HCT116 (cell line): ENCODE measurements at regions not wholly inside any gene's neighbourhood (a gene's known extent, or its start where the extent isn't known, plus 50 kb on each side); places are given as distances from the start of the nearest gene placed in this dataset.

ENCODE experiments used
- ATAC-seq: fragments of 200-7000 bp; cut with Tn5 transposase; 2 replicates; pipeline ENCODE4 v1.9.1; 2020; ENCODE audit warnings: mild to moderate bottlenecking, moderate library complexity
- BruUV-seq: library from RNA; stranded (reverse); fragments of 400-500 nt; replicated peaks from 2 replicates; lab custom pipeline; 2021; lab: Mats Ljungman, UMichigan
- CTCF ChIA-PET: fragments of 300-600 bp; sonication (Branson Sonifier 250); formaldehyde crosslinking; loops from one replicate; lab custom pipeline; 2021; ENCODE audit warnings: antibody characterized with exemption; lab: Charles Lee
- POLR2A ChIA-PET: fragments of 300-600, 350-600 bp; sonication (Branson Sonifier 250); formaldehyde crosslinking; loops from one replicate; lab custom pipeline; 2021; ENCODE audit warnings: antibody characterized with exemption; lab: Charles Lee
- RAD21 ChIA-PET, 2 experiments: fragments of 300-600 bp; sonication (Branson Sonifier 250); formaldehyde crosslinking; loops; one replicate each; lab custom pipeline; 2023; ENCODE audit warnings: low total read pairs in 2 of 2; ENCODE audit not compliant: uncharacterized antibody in 2 of 2, unreplicated experiment in 2 of 2, low non-redundant PET in 1 of 2; lab: Charles Lee
- DNase-seq: peaks from one replicate; pipeline ENCODE4 v3.0.0-alpha.2; 2010; ENCODE audit warnings: low read depth, low spot score
- H2AFZ ChIP-seq: fragments of 200-600 bp; shearing (Covaris generic), sonication (generic); 2 replicates; pipeline ENCODE4 v1.6.1; 2017; ENCODE audit warnings: low read depth, mixed run types, mixed read lengths, antibody characterized with exemption, low read length; ENCODE audit not compliant: poor library complexity, severe bottlenecking
- H3K27ac ChIP-seq: 2 replicates; pipeline ENCODE4 v1.5.1; 2012; ENCODE audit warnings: low read depth, low read length
- H3K27me3 ChIP-seq: fragments of 200-600 bp; sonication (generic); 2 replicates; pipeline ENCODE4 v1.6.1; 2016; ENCODE audit warnings: mixed run types, low read length, mixed read lengths; ENCODE audit not compliant: insufficient read depth
- H3K36me3 ChIP-seq, 2 experiments: fragments of 200-500 bp in 1 of 2; fragments of 200-600 bp in 1 of 2; sonication (Bioruptor generic) in 1 of 2; sonication (generic) in 1 of 2; 2 replicates each; pipeline versions ENCODE4 v1.5.1 to v1.6.1; 2014 to 2016; ENCODE audit warnings: low read length in 2 of 2, inconsistent platforms in 1 of 2, mixed read lengths in 1 of 2, mixed run types in 1 of 2; ENCODE audit not compliant: insufficient read depth in 2 of 2, control insufficient read depth in 1 of 2
- H3K4me1 ChIP-seq, 2 experiments: fragments of 200-600 bp in 1 of 2; sonication (generic) in 1 of 2; 2 replicates each; pipeline versions ENCODE4 v1.5.1 to v1.6.1; 2012 to 2017; ENCODE audit warnings: low read length in 2 of 2, inconsistent platforms in 1 of 2, mild to moderate bottlenecking in 1 of 2, mixed read lengths in 1 of 2, mixed run types in 1 of 2, moderate library complexity in 1 of 2; ENCODE audit not compliant: insufficient read depth in 2 of 2, control insufficient read depth in 1 of 2
- H3K4me2 ChIP-seq: fragments of 200-600 bp; sonication (generic); 2 replicates; pipeline ENCODE4 v1.6.1; 2017; ENCODE audit warnings: mixed run types, low read length, mixed read lengths
- H3K4me3 ChIP-seq, 2 experiments: fragments of 200-600 bp in 1 of 2; sonication (generic) in 1 of 2; replicated peaks in 1 of 2; 2 replicates each; pipeline ENCODE4 v1.5.1; 2011 to 2016; ENCODE audit warnings: low read length in 2 of 2, control low read depth in 1 of 2, low read depth in 1 of 2, mild to moderate bottlenecking in 1 of 2, mixed read lengths in 1 of 2, mixed run types in 1 of 2
- H3K79me2 ChIP-seq: fragments of 200-600 bp; sonication (generic); 2 replicates; pipeline ENCODE4 v1.6.1; 2017; ENCODE audit warnings: mild to moderate bottlenecking, mixed run types, low read length, moderate library complexity, mixed read lengths; ENCODE audit not compliant: insufficient read depth
- H3K9ac ChIP-seq: fragments of 200-600 bp; sonication (generic); 2 replicates; pipeline ENCODE4 v1.6.1; 2016; ENCODE audit warnings: low read length, mixed read lengths
- H3K9me2 ChIP-seq: fragments of 200-600 bp; sonication (generic), shearing (Covaris generic); 2 replicates; pipeline ENCODE4 v1.6.1; 2017; ENCODE audit warnings: mixed run types, mild to moderate bottlenecking, moderate library complexity; ENCODE audit not compliant: insufficient read depth
- H3K9me3 ChIP-seq, 2 experiments: fragments of 200-500 bp in 1 of 2; fragments of 200-600 bp in 1 of 2; sonication (Bioruptor generic) in 1 of 2; sonication (generic) in 1 of 2; 2 replicates each; pipeline ENCODE4 v1.6.1; 2014 to 2017; ENCODE audit warnings: low read length in 2 of 2, mixed read lengths in 2 of 2, inconsistent platforms in 1 of 2, low read depth in 1 of 2, mild to moderate bottlenecking in 1 of 2, mixed run types in 1 of 2, moderate library complexity in 1 of 2; ENCODE audit not compliant: control insufficient read depth in 1 of 2, insufficient read depth in 1 of 2
- H4K20me1 ChIP-seq: fragments of 200-600 bp; sonication (generic), shearing (Covaris generic); 2 replicates; pipeline ENCODE4 v1.6.1; 2017; ENCODE audit warnings: mixed run types, mild to moderate bottlenecking, moderate library complexity; ENCODE audit not compliant: insufficient read depth
- CTCF ChIP-seq, 3 experiments: fragments of 200-600 bp in 1 of 3; sonication (generic) in 1 of 3; IDR thresholded peaks in 2 of 3; conservative IDR thresholded peaks in 1 of 3; 2 replicates each; pipeline ENCODE4 v1.5.1; 2012 to 2017; ENCODE audit warnings: low read depth in 2 of 3, low read length in 2 of 3, antibody characterized with exemption in 1 of 3, borderline replicate concordance in 1 of 3, control low read depth in 1 of 3, mild to moderate bottlenecking in 1 of 3, mixed read lengths in 1 of 3, mixed run types in 1 of 3, moderate library complexity in 1 of 3; ENCODE audit not compliant: insufficient read depth in 1 of 3
- EGR1 ChIP-seq: IDR thresholded peaks from 2 replicates; pipeline ENCODE4 v1.6.1; 2012; ENCODE audit warnings: low read depth
- ELF1 ChIP-seq: IDR thresholded peaks from 2 replicates; pipeline ENCODE4 v1.6.1; 2012; ENCODE audit warnings: low read depth, borderline replicate concordance
- FOSL1 ChIP-seq: IDR thresholded peaks from 2 replicates; pipeline ENCODE4 v1.6.1; 2012; ENCODE audit warnings: low read depth
- SIN3A ChIP-seq: IDR thresholded peaks from 2 replicates; pipeline ENCODE4 v1.6.1; 2012; ENCODE audit warnings: low read depth
- SP1 ChIP-seq: IDR thresholded peaks from 2 replicates; pipeline ENCODE4 v1.6.1; 2012; ENCODE audit warnings: low read depth
- SRF ChIP-seq: IDR thresholded peaks from 2 replicates; pipeline ENCODE4 v1.6.1; 2012; ENCODE audit warnings: low read depth
- TCF7L2 ChIP-seq: IDR thresholded peaks from 2 replicates; pipeline ENCODE4 v1.7.0; 2011; ENCODE audit warnings: borderline replicate concordance, inconsistent platforms; ENCODE audit not compliant: insufficient read depth, insufficient read length; ENCODE audit errors: extremely low read depth
- YY1 ChIP-seq: IDR thresholded peaks from 2 replicates; pipeline ENCODE4 v1.6.1; 2011; ENCODE audit warnings: low read length, low read depth, moderate library complexity, mild to moderate bottlenecking; ENCODE audit not compliant: insufficient replicate concordance; ENCODE audit errors: extremely low read depth
- ZBTB33 ChIP-seq: IDR thresholded peaks from 2 replicates; pipeline ENCODE4 v1.6.1; 2011; ENCODE audit warnings: mild to moderate bottlenecking, low read length, moderate library complexity; ENCODE audit not compliant: insufficient replicate concordance; ENCODE audit errors: extremely low read depth
- ZFX ChIP-seq: fragments of 450-650 bp; IDR thresholded peaks from 2 replicates; pipeline ENCODE4 v1.6.1; 2017
- ZNF274 ChIP-seq: fragments of 200-500 bp; sonication (Bioruptor generic); IDR thresholded peaks from 2 replicates; pipeline ENCODE4 v1.6.1; 2014; ENCODE audit warnings: mild to moderate bottlenecking, low read depth, low read length, inconsistent platforms
- intact Hi-C: fragments of 100-400 bp; cut with micrococcal nuclease; formaldehyde crosslinking; loops from 2 replicates; pipeline ENCODE4 v1.10.0; 2022
- TF ChIP-seq, protein P1 (sequence below): IDR thresholded peaks from 2 replicates; pipeline ENCODE4 v1.6.1; 2012
- TF ChIP-seq, protein P2 (sequence below): IDR thresholded peaks from 2 replicates; pipeline ENCODE4 v1.6.1; 2012; ENCODE audit warnings: low read depth

- TF ChIP-seq ZBTB33 = no peak
- TF ChIP-seq FOSL1 = no peak
- TF ChIP-seq SP1 = no peak
- TF ChIP-seq ZNF274 = no peak
- no peak for TF ChIP-seq SRF
- no peak for TF ChIP-seq CTCF (IDR thresholded peaks at IDR 0.05 in 2 of 3, conservative IDR thresholded peaks at IDR 0.05 in 1 of 3; ENCODE audit: borderline replicate concordance in 1 of 3, insufficient read depth in 1 of 3, low read depth in 2 of 3, low read length in 2 of 3)
Observed at GRCh38 chr1:98056781-98057180, 135.9 kb upstream of the DPYD start (continued).

DNA sequence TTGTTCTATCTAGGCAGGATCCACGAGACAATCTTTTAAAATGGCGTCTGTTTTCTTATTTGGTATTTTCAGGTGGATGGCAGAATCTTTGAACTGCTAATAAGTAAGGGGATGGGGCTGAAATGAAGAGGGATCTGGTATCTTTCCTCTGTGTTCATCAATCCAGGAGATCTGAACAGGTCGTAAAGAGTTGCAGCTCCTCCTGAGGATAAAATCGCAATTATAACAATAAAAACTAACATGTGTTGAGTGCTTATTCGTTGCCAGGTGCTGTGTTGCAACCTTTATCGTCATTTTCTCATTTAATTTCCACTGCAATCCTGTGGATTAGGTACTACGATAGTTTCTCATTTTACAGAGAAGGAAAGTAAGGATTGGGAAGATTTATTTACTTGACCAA is 134.6 kb upstream of the DPYD start:
- ChIA-PET CTCF (no interaction called here), RAD21 (no interaction called here), POLR2A (no interaction called here)
- intact Hi-C loops = loop anchor here (10.0 kb wide), 2 partner anchors 531 to 1821 kb away; no protein-coding TSS in a partner anchor
- Histone ChIP-seq H3K9me3 (no peaks in the 10 kb centered on the region), H3K79me2 (no peaks in the 10 kb centered on the region), H3K4me2 (no peak overlapping the region), H3K36me3 (no peaks in the 10 kb centered on the region), H3K27ac (no peak overlapping the region), H4K20me1 (no peaks in the 10 kb centered on the region), H2AFZ (no peak overlapping the region), H3K4me1 (no peaks in the 10 kb centered on the region), H3K4me3 (no peak overlapping the region), H3K9me2 (no peaks in the 10 kb centered on the region), H3K27me3 (no peaks in the 10 kb centered on the region), H3K9ac (no peak overlapping the region)
- BruUV-seq = no TSS peak
- DNase-seq = no peak
- ATAC-seq = no peak
- TF ChIP-seq SIN3A (no peak), EGR1 (no peak), YY1 (no peak), CTCF (IDR thresholded peaks at IDR 0.05 in 2 of 3, conservative IDR thresholded peaks at IDR 0.05 in 1 of 3; ENCODE audit: borderline replicate concordance in 1 of 3, insufficient read depth in 1 of 3, low read depth in 2 of 3, low read length in 2 of 3) (no peak), ZFX (no peak), ELF1 (no peak), SRF (no peak), TCF7L2 (no peak)
- TF ChIP-seq, protein P1, sequence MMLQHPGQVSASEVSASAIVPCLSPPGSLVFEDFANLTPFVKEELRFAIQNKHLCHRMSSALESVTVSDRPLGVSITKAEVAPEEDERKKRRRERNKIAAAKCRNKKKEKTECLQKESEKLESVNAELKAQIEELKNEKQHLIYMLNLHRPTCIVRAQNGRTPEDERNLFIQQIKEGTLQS = no peak
- TF ChIP-seq, protein P2, sequence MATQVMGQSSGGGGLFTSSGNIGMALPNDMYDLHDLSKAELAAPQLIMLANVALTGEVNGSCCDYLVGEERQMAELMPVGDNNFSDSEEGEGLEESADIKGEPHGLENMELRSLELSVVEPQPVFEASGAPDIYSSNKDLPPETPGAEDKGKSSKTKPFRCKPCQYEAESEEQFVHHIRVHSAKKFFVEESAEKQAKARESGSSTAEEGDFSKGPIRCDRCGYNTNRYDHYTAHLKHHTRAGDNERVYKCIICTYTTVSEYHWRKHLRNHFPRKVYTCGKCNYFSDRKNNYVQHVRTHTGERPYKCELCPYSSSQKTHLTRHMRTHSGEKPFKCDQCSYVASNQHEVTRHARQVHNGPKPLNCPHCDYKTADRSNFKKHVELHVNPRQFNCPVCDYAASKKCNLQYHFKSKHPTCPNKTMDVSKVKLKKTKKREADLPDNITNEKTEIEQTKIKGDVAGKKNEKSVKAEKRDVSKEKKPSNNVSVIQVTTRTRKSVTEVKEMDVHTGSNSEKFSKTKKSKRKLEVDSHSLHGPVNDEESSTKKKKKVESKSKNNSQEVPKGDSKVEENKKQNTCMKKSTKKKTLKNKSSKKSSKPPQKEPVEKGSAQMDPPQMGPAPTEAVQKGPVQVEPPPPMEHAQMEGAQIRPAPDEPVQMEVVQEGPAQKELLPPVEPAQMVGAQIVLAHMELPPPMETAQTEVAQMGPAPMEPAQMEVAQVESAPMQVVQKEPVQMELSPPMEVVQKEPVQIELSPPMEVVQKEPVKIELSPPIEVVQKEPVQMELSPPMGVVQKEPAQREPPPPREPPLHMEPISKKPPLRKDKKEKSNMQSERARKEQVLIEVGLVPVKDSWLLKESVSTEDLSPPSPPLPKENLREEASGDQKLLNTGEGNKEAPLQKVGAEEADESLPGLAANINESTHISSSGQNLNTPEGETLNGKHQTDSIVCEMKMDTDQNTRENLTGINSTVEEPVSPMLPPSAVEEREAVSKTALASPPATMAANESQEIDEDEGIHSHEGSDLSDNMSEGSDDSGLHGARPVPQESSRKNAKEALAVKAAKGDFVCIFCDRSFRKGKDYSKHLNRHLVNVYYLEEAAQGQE = no peak
